HG03520 (cell line): ENCODE measurements at regions not wholly inside any gene's neighbourhood (a gene's known extent, or its start where the extent isn't known, plus 50 kb on each side); places are given as distances from the start of the nearest gene placed in this dataset.
"Not testable (repeated sequence)": the region's sequence is repeated elsewhere in the genome, so short reads cannot be mapped to it uniquely, and the experiment has no call there.

Experiments
- ATAC-seq: cut with Tn5 transposase; IDR thresholded peaks from one replicate; pipeline ENCODE4 v1.9.1; 2021; ENCODE audit warnings: mild to moderate bottlenecking, moderate library complexity; ENCODE audit not compliant: unreplicated experiment

GRCh38 chr4:100679926-100680325, 162.1 kb upstream of the EMCN start:
- ATAC-seq, result no peak

- no peak for ATAC-seq
Measured at GRCh38 chr4:100674976-100675375, 157.2 kb upstream of the EMCN start.

- ATAC-seq, result no peak
Measured at GRCh38 chr4:100657187-100657586, 139.4 kb upstream of the EMCN start.

GRCh38 chr4:100651499-100652175, 133.8 kb upstream of the EMCN start:
- no peak for ATAC-seq

GRCh38 chr4:100649417-100649816, 131.6 kb upstream of the EMCN start:
- ATAC-seq, result no peak

GRCh38 chr4:100644150-100644549, 126.3 kb upstream of the EMCN start:
- ATAC-seq, result no peak

- ATAC-seq, result no peak
Measured at GRCh38 chr4:100641336-100641735, 123.5 kb upstream of the EMCN start.

- no peak for ATAC-seq
Measured at GRCh38 chr4:100635899-100636298, 118.1 kb upstream of the EMCN start.

GRCh38 chr4:100633269-100633668, 115.4 kb upstream of the EMCN start:
- ATAC-seq, result no peak

GRCh38 chr4:100632163-100632562, 114.3 kb upstream of the EMCN start:
- ATAC-seq, result no peak

- no peak for ATAC-seq
Measured at GRCh38 chr4:100631281-100631968, 113.6 kb upstream of the EMCN start.

GRCh38 chr4:100630341-100630740, 112.5 kb upstream of the EMCN start:
- ATAC-seq, result no peak

GRCh38 chr4:100609810-100610209, 92.0 kb upstream of the EMCN start:
- ATAC-seq, result no peak

GRCh38 chr4:100608651-100609050, 90.8 kb upstream of the EMCN start:
- ATAC-seq, result not testable (repeated sequence)

- ATAC-seq, result no peak
Measured at GRCh38 chr4:100605144-100605543, 87.3 kb upstream of the EMCN start.

GRCh38 chr4:100593935-100594334, 76.1 kb upstream of the EMCN start:
- no peak for ATAC-seq

GRCh38 chr4:100591161-100591876, 73.5 kb upstream of the EMCN start:
- ATAC-seq, result no peak

- no peak for ATAC-seq
Measured at GRCh38 chr4:100590325-100590724, 72.5 kb upstream of the EMCN start.

- ATAC-seq, result no peak
Measured at GRCh38 chr4:100588076-100588475, 70.3 kb upstream of the EMCN start.

- no peak for ATAC-seq
Measured at GRCh38 chr4:100582146-100582545, 64.3 kb upstream of the EMCN start.

GRCh38 chr4:100581337-100581736, 63.5 kb upstream of the EMCN start:
- no peak for ATAC-seq

- no peak for ATAC-seq
Measured at GRCh38 chr4:100576570-100576969, 58.7 kb upstream of the EMCN start.
